ENCODE measurements at regions not wholly inside any gene's neighbourhood (a gene's known extent, or its start where the extent isn't known, plus 50 kb on each side); places are given as distances from the start of the nearest gene placed in this dataset.

DNA sequence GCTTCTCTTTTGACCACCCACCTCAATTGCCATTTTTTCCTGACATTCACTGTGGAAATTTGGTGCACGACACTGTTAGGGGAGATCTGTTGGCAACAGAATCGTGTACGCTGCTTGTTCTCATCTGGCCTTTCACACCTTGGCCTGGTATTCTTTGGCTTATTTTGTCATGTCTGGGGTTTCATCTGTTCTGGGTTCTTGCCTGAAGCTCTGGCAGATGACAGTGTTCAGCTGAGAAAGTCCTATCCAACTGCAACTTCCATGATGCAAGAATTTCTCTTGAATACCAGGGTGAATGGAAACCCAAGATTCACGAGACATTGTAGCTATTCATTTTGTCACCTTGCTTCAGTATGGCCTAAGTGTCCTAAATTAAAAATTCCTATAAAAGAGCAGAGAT is 82.6 kb upstream of the CELF2 start:
- H3K9me3 ChIP-seq (ENCODE audit: low read length) = no peaks in the 10 kb centered on the region
- H3K27me3 ChIP-seq (ENCODE audit: low read length) = no peaks in the 10 kb centered on the region
- no peak overlapping the region for H3K4me2 ChIP-seq (ENCODE audit: low read depth, low read length, poor library complexity, severe bottlenecking)
- no peak overlapping the region for H3K27ac ChIP-seq (ENCODE audit: low read length)
- no peak for DNase-seq
- H2AFZ ChIP-seq (ENCODE audit: low read length) = no peak overlapping the region
- H3K36me3 ChIP-seq (ENCODE audit: insufficient read depth, low read length) = no peaks in the 10 kb centered on the region
- no peak overlapping the region for H3K4me3 ChIP-seq (ENCODE audit: low read length)
- H3K4me1 ChIP-seq (ENCODE audit: low read length) = no peaks in the 10 kb centered on the region
- H3K79me2 ChIP-seq (ENCODE audit: low read length) = no peaks in the 10 kb centered on the region
- H3K9me2 ChIP-seq (replicated peaks; ENCODE audit: insufficient read depth, low read length) = no peaks in the 10 kb centered on the region
- H3K9ac ChIP-seq (ENCODE audit: low read length) = no peak overlapping the region
- no peaks in the 10 kb centered on the region for H4K20me1 ChIP-seq (ENCODE audit: insufficient read depth, low read depth, low read length)

DNA sequence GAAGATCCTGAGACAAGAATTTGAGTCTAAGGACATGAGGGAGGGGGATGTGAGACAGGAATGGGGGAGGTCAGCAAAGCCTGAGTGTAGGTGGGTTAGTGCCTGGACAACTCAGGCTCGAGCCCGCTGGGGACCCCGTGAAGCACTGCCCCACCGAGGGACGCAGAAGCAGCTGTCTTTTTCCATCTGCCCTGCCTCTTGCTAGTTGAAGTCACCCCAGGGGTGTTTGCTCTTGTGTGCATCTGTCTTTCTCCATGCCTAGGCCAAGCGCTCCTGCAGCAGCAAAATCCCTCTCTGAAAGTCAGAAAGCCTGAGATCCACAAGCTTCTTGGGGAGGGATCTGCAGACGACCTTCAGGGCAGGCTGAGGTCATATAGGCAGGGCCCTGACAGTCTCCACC is 79.0 kb upstream of the CELF2 start:
- H3K4me1 ChIP-seq (ENCODE audit: low read length) = no peaks in the 10 kb centered on the region
- no peaks in the 10 kb centered on the region for H3K9me3 ChIP-seq (ENCODE audit: low read length)
- H2AFZ ChIP-seq (ENCODE audit: low read length) = no peak overlapping the region
- no peak overlapping the region for H3K4me2 ChIP-seq (ENCODE audit: low read depth, low read length, poor library complexity, severe bottlenecking)
- no peaks in the 10 kb centered on the region for H3K9me2 ChIP-seq (replicated peaks; ENCODE audit: insufficient read depth, low read length)
- H3K27ac ChIP-seq (ENCODE audit: low read length) = no peak overlapping the region
- no peak overlapping the region for H3K9ac ChIP-seq (ENCODE audit: low read length)
- no peaks in the 10 kb centered on the region for H4K20me1 ChIP-seq (ENCODE audit: insufficient read depth, low read depth, low read length)
- no peak overlapping the region for H3K4me3 ChIP-seq (ENCODE audit: low read length)
- no peak for DNase-seq
- H3K79me2 ChIP-seq (ENCODE audit: low read length) = no peaks in the 10 kb centered on the region
- no peaks in the 10 kb centered on the region for H3K27me3 ChIP-seq (ENCODE audit: low read length)
- H3K36me3 ChIP-seq (ENCODE audit: insufficient read depth, low read length) = no peaks in the 10 kb centered on the region

DNA sequence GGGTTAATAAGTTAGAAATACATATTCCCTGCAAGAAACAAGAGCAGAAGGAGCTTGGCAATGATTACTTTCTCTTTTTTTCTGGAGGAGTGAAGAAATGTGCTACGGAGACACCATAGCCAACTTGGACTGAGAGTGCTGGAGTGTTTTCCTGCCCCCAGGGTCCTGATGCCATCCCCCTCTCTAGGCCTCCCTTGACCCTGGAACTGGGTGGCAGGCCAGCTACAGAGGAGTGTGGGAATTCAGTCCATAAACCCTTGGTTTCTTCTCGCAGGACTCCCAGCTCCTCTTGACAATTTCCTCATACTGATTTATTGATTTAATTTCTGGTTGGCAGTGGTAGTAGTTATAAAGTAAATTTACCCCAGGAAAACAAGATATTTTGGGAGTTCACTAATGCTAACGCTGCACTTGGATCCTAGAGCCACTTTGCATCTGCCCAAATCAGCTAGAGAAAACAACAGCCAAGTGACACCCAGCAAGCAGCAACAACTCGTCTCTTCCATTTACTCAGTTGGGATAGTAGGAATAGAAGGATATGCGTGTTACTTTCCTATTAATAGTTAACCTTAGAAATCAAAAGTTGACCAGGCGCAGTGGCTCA is 76.4 kb upstream of the CELF2 start:
- Histone ChIP-seq H3K36me3 (ENCODE audit: insufficient read depth, low read length) (no peaks in the 10 kb centered on the region), H3K27ac (ENCODE audit: low read length) (no peak overlapping the region), H3K4me3 (ENCODE audit: low read length) (no peak overlapping the region), H3K9ac (ENCODE audit: low read length) (no peak overlapping the region), H3K9me2 (replicated peaks; ENCODE audit: insufficient read depth, low read length) (no peaks in the 10 kb centered on the region), H3K9me3 (ENCODE audit: low read length) (no peaks in the 10 kb centered on the region), H3K4me2 (ENCODE audit: low read depth, low read length, poor library complexity, severe bottlenecking) (no peak overlapping the region), H3K79me2 (ENCODE audit: low read length) (no peaks in the 10 kb centered on the region), H2AFZ (ENCODE audit: low read length) (no peak overlapping the region), H3K4me1 (ENCODE audit: low read length) (no peaks in the 10 kb centered on the region), H4K20me1 (ENCODE audit: insufficient read depth, low read depth, low read length) (no peaks in the 10 kb centered on the region), H3K27me3 (ENCODE audit: low read length) (no peaks in the 10 kb centered on the region)
- no peak for DNase-seq

DNA sequence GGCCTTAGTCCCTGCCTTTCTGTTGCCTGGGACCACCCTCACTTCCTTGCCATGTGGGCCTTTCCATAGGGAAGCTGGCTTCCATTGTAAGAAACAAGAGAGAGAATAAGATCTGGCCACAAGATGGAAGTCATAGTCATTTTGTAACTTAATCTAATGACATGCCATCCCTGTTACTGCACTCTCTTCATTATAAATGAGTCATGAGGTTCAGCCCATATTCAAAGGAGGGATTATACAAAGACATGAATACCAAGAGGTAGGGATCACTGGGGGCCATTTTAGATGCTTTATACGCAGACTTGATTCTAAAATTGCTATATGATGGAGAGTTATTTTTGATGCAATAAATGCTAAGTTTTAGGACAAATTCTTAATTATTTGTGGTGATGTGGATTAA is 75.2 kb upstream of the CELF2 start:
- Histone ChIP-seq H2AFZ (ENCODE audit: low read length) (no peak overlapping the region), H3K4me2 (ENCODE audit: low read depth, low read length, poor library complexity, severe bottlenecking) (no peak overlapping the region), H3K36me3 (ENCODE audit: insufficient read depth, low read length) (no peaks in the 10 kb centered on the region), H3K4me3 (ENCODE audit: low read length) (no peak overlapping the region), H3K9ac (ENCODE audit: low read length) (no peak overlapping the region), H3K9me3 (ENCODE audit: low read length) (no peaks in the 10 kb centered on the region), H3K27me3 (ENCODE audit: low read length) (no peaks in the 10 kb centered on the region), H3K27ac (ENCODE audit: low read length) (no peak overlapping the region), H3K79me2 (ENCODE audit: low read length) (no peaks in the 10 kb centered on the region), H3K9me2 (replicated peaks; ENCODE audit: insufficient read depth, low read length) (no peaks in the 10 kb centered on the region), H4K20me1 (ENCODE audit: insufficient read depth, low read depth, low read length) (no peaks in the 10 kb centered on the region), H3K4me1 (ENCODE audit: low read length) (no peaks in the 10 kb centered on the region)
- DNase-seq = no peak

DNA sequence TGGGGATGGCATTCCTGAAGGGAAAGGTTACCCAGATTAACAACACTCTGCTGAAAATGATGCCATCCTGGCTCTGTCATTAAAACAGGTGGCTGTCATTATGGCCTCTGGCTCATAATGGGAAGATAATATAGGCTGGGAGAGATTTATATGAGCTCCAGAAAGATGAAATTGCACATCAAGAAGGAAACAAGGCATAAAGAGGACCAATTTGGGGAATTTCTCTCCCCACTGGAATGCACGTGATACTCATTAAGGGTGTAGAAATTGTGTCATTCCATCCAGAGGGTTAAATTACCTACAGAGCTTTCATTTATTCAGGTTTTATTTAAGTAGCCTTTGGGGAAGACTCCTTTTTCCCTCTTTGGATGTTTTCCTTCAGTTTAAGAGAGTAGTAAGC is 71.6 kb upstream of the CELF2 start:
- no peak overlapping the region for H3K4me3 ChIP-seq (ENCODE audit: low read length)
- no peaks in the 10 kb centered on the region for H3K9me2 ChIP-seq (replicated peaks; ENCODE audit: insufficient read depth, low read length)
- no peak overlapping the region for H3K27ac ChIP-seq (ENCODE audit: low read length)
- no peak overlapping the region for H2AFZ ChIP-seq (ENCODE audit: low read length)
- DNase-seq = no peak
- H4K20me1 ChIP-seq (ENCODE audit: insufficient read depth, low read depth, low read length) = no peaks in the 10 kb centered on the region
- no peaks in the 10 kb centered on the region for H3K4me1 ChIP-seq (ENCODE audit: low read length)
- H3K9ac ChIP-seq (ENCODE audit: low read length) = no peak overlapping the region
- no peaks in the 10 kb centered on the region for H3K9me3 ChIP-seq (ENCODE audit: low read length)
- no peak overlapping the region for H3K4me2 ChIP-seq (ENCODE audit: low read depth, low read length, poor library complexity, severe bottlenecking)
- H3K36me3 ChIP-seq (ENCODE audit: insufficient read depth, low read length) = no peaks in the 10 kb centered on the region
- no peaks in the 10 kb centered on the region for H3K79me2 ChIP-seq (ENCODE audit: low read length)
- no peaks in the 10 kb centered on the region for H3K27me3 ChIP-seq (ENCODE audit: low read length)

DNA sequence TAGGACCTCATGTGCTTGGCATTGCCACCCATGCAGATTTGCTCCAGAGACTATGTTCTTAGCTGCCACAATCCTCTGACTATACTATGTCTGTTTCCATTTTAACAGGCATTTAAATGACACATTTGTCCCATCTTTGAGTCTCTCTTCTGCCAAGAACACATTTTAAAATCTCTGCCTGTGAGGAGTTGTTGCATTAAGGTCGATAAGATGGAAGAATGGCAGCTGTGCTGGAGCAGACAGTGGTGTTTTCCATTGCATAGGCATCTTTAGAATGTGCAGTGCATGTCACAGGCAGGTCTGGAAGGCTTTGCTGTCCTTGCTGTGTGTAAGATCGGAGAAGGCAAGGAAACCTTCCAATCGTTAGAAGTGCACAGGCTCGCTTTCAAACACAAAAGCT is 70.9 kb upstream of the CELF2 start:
- H3K4me1 ChIP-seq (ENCODE audit: low read length) = no peaks in the 10 kb centered on the region
- no peak overlapping the region for H2AFZ ChIP-seq (ENCODE audit: low read length)
- no peaks in the 10 kb centered on the region for H3K36me3 ChIP-seq (ENCODE audit: insufficient read depth, low read length)
- H3K9me2 ChIP-seq (replicated peaks; ENCODE audit: insufficient read depth, low read length) = no peaks in the 10 kb centered on the region
- no peaks in the 10 kb centered on the region for H3K27me3 ChIP-seq (ENCODE audit: low read length)
- H3K9me3 ChIP-seq (ENCODE audit: low read length) = no peaks in the 10 kb centered on the region
- H4K20me1 ChIP-seq (ENCODE audit: insufficient read depth, low read depth, low read length) = no peaks in the 10 kb centered on the region
- no peak overlapping the region for H3K4me3 ChIP-seq (ENCODE audit: low read length)
- H3K4me2 ChIP-seq (ENCODE audit: low read depth, low read length, poor library complexity, severe bottlenecking) = no peak overlapping the region
- no peak overlapping the region for H3K27ac ChIP-seq (ENCODE audit: low read length)
- H3K79me2 ChIP-seq (ENCODE audit: low read length) = no peaks in the 10 kb centered on the region
- H3K9ac ChIP-seq (ENCODE audit: low read length) = no peak overlapping the region
- DNase-seq = no peak

DNA sequence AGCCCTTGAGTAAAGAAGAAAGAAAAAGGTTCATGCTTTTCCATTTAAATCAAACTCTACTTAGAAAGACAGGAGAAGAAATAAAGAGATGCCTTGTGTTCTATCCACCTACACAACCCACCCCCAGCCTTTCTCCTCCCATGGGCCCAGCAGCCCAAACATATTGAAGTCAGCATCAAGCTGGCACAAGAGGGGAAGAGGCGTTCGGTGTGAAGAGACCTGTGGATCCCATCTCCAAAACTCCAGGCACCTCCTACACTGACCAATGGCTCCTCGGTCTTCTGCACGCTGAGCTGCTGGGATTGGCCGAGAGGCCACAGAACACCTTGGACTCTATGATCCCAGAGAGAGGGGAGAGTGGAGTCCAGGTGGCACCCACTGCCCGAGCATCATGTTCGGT is 66.0 kb upstream of the CELF2 start:
- no peaks in the 10 kb centered on the region for H3K79me2 ChIP-seq (ENCODE audit: low read length)
- H3K9me2 ChIP-seq (replicated peaks; ENCODE audit: insufficient read depth, low read length) = no peaks in the 10 kb centered on the region
- H3K4me2 ChIP-seq (ENCODE audit: low read depth, low read length, poor library complexity, severe bottlenecking) = no peak overlapping the region
- H4K20me1 ChIP-seq (ENCODE audit: insufficient read depth, low read depth, low read length) = no peaks in the 10 kb centered on the region
- no peak overlapping the region for H2AFZ ChIP-seq (ENCODE audit: low read length)
- H3K9ac ChIP-seq (ENCODE audit: low read length) = no peak overlapping the region
- H3K27me3 ChIP-seq (ENCODE audit: low read length) = no peaks in the 10 kb centered on the region
- H3K9me3 ChIP-seq (ENCODE audit: low read length) = no peaks in the 10 kb centered on the region
- no peak overlapping the region for H3K27ac ChIP-seq (ENCODE audit: low read length)
- DNase-seq = no peak
- no peaks in the 10 kb centered on the region for H3K36me3 ChIP-seq (ENCODE audit: insufficient read depth, low read length)
- no peaks in the 10 kb centered on the region for H3K4me1 ChIP-seq (ENCODE audit: low read length)
- no peak overlapping the region for H3K4me3 ChIP-seq (ENCODE audit: low read length)

DNA sequence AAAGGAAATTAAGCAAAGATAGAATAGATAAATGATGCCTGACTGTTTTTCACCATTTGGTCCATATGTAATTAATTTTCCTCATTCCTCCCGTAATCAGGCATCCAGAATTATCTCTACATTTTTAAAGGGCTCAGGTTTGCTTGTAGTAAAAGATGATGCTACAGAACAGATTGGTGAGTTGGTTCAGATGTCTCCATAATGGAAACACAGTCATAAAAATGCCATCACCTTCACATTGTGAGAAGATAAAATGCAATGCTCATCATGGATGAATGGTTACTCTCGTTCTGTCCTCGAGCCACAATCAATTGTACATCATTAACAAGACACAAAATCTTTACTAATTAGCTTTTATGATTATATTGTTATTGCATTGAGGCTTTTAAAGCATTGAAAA is 64.9 kb upstream of the CELF2 start:
- Histone ChIP-seq H3K27ac (ENCODE audit: low read length) (no peak overlapping the region), H3K9me2 (replicated peaks; ENCODE audit: insufficient read depth, low read length) (no peaks in the 10 kb centered on the region), H3K79me2 (ENCODE audit: low read length) (no peaks in the 10 kb centered on the region), H3K9me3 (ENCODE audit: low read length) (no peaks in the 10 kb centered on the region), H3K9ac (ENCODE audit: low read length) (no peak overlapping the region), H2AFZ (ENCODE audit: low read length) (no peak overlapping the region), H3K4me2 (ENCODE audit: low read depth, low read length, poor library complexity, severe bottlenecking) (no peak overlapping the region), H4K20me1 (ENCODE audit: insufficient read depth, low read depth, low read length) (no peaks in the 10 kb centered on the region), H3K4me1 (ENCODE audit: low read length) (no peaks in the 10 kb centered on the region), H3K27me3 (ENCODE audit: low read length) (no peaks in the 10 kb centered on the region), H3K4me3 (ENCODE audit: low read length) (no peak overlapping the region), H3K36me3 (ENCODE audit: insufficient read depth, low read length) (no peaks in the 10 kb centered on the region)
- no peak for DNase-seq

All from Karpas-422 (cell line).